Right ventricle myocardium superior (tissue), 1 donor: ENCODE measurements at regions not wholly inside any gene's neighbourhood (a gene's known extent, or its start where the extent isn't known, plus 50 kb on each side); places are given as distances from the start of the nearest gene placed in this dataset.
A peak's percentile ranks its signal among the peaks of the same experiment; 100 is the strongest.
"Not testable (repeated sequence)": the region's sequence is repeated elsewhere in the genome, so short reads cannot be mapped to it uniquely, and the experiment has no call there.

ENCODE experiments used
- ATAC-seq: fragments of 200-7000 bp; cut with Tn5 transposase; one replicate; pipeline ENCODE4 v1.9.1; 2020; ENCODE audit warnings: mild to moderate bottlenecking; ENCODE audit not compliant: poor library complexity
- DNase-seq: peaks from one replicate; pipeline ENCODE4 v3.0.0-alpha.2; 2020
- intact Hi-C: fragments of 100-400 bp; cut with DNase I; formaldehyde crosslinking; loops from one replicate; pipeline ENCODE4 v1.11.2; 2022
- donor health status: DM: no; HTN: yes; CAD: no; lungs with severe emphysema.

- intact Hi-C loops, ATAC-seq, DNase-seq: not testable (repeated sequence)
Measured at GRCh38 chr16:32478406-32478805, 197.6 kb downstream of the TP53TG3 start.

- DNase-seq, intact Hi-C loops: not testable (repeated sequence)
Measured at GRCh38 chr16:32477551-32477950, 198.4 kb downstream of the TP53TG3 start.

GRCh38 chr16:32474365-32474764 is 201.6 kb downstream of the TP53TG3 start:
- ATAC-seq, intact Hi-C loops: not testable (repeated sequence)
- peak; percentile 28 for DNase-seq

More at GRCh38 chr16:32477551-32477950, 198.4 kb downstream of the TP53TG3 start:
- ATAC-seq, result not testable (repeated sequence)

GRCh38 chr16:32461666-32462065 is 208.6 kb downstream of the TP53TG3D start:
- intact Hi-C loops, DNase-seq, ATAC-seq: not testable (repeated sequence)

- intact Hi-C loops, DNase-seq, ATAC-seq: not testable (repeated sequence)
Measured at GRCh38 chr16:32461001-32461400, 207.9 kb downstream of the TP53TG3D start.
